ENCODE measurements at regions not wholly inside any gene's neighbourhood (a gene's known extent, or its start where the extent isn't known, plus 50 kb on each side); places are given as distances from the start of the nearest gene placed in this dataset.

- H3K4me1 ChIP-seq: no peaks in the 10 kb centered on the region
- no peaks in the 10 kb centered on the region for H3K27me3 ChIP-seq
- 78% methylated on average over 4 of the region's 4 CpGs for WGBS
- DNase-seq (ENCODE audit: low spot score in 2 of 2): no peak
- H3K9me3 ChIP-seq: no peaks in the 10 kb centered on the region
- no peak overlapping the region for H3K4me3 ChIP-seq
- no peaks in the 10 kb centered on the region for H3K36me3 ChIP-seq
- no peak for TF ChIP-seq POLR2AphosphoS5 (IDR thresholded peaks at IDR 0.05)
- TF ChIP-seq, protein P1, sequence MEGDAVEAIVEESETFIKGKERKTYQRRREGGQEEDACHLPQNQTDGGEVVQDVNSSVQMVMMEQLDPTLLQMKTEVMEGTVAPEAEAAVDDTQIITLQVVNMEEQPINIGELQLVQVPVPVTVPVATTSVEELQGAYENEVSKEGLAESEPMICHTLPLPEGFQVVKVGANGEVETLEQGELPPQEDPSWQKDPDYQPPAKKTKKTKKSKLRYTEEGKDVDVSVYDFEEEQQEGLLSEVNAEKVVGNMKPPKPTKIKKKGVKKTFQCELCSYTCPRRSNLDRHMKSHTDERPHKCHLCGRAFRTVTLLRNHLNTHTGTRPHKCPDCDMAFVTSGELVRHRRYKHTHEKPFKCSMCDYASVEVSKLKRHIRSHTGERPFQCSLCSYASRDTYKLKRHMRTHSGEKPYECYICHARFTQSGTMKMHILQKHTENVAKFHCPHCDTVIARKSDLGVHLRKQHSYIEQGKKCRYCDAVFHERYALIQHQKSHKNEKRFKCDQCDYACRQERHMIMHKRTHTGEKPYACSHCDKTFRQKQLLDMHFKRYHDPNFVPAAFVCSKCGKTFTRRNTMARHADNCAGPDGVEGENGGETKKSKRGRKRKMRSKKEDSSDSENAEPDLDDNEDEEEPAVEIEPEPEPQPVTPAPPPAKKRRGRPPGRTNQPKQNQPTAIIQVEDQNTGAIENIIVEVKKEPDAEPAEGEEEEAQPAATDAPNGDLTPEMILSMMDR (IDR thresholded peaks at IDR 0.05): no peak
- TF ChIP-seq POLR2A (IDR thresholded peaks at IDR 0.05): no peak
- no peak for TF ChIP-seq EP300 (IDR thresholded peaks at IDR 0.05)
- no peak overlapping the region for H3K27ac ChIP-seq
Measured at GRCh38 chr5:8327016-8327415, 458.1 kb downstream of the MTRR start.

GRCh38 chr5:8329773-8330172, 460.8 kb downstream of the MTRR start:
- H3K27ac ChIP-seq: no peak overlapping the region
- TF ChIP-seq EP300 (IDR thresholded peaks at IDR 0.05) (no peak), POLR2A (IDR thresholded peaks at IDR 0.05) (no peak), POLR2AphosphoS5 (IDR thresholded peaks at IDR 0.05) (no peak)
- TF ChIP-seq, protein P1 (IDR thresholded peaks at IDR 0.05): no peak

DNA sequence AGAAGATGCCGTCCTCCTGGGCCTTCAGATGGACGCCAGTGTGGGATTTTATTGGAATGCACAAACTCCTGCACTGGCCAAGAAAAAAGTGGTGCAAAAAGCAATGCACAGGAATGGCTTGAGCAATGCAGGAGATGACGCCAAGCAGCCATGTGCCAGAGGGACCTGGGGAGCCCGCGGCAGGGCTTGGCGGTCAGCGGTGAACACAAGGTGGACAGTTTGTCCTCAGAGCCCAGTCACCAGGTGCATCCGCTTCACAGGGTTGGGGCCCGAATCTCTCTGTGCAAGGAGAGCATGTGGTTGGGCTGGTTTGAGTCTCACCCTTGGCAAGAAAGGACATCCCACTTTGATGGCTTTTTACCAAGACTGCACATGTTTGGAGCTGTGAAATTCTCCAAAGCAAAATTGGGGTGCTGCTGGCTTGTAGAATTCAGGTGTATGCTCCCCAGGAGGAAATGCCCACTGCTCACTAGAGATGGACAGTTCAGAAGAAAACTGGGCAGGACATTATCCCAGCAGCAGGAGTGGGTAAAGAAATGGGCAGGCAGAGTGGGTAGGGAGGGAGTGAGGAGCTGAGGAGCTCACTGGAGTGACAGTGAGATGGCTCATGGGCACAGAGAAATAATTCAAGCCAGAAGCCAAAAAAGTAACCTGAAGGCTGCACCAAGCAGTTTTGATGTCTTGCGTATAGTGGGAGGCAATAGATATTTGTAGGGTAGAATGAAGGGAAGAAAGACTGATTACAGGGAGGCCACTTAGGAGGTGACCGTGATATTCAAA, 463.9 kb downstream of the MTRR start:
- Histone ChIP-seq H3K36me3 (no peaks in the 10 kb centered on the region), H3K27me3 (no peaks in the 10 kb centered on the region), H3K4me1 (no peaks in the 10 kb centered on the region), H3K4me3 (no peak overlapping the region), H3K27ac (no peak overlapping the region), H3K9me3 (no peaks in the 10 kb centered on the region)
- TF ChIP-seq POLR2AphosphoS5 (IDR thresholded peaks at IDR 0.05): no peak
- no peak for TF ChIP-seq EP300 (IDR thresholded peaks at IDR 0.05)
- TF ChIP-seq POLR2A (IDR thresholded peaks at IDR 0.05): no peak
- TF ChIP-seq, protein P1 (IDR thresholded peaks at IDR 0.05): no peak
- 94% methylated on average over 11 of the region's 11 CpGs for WGBS
- no peak for DNase-seq (ENCODE audit: low spot score in 2 of 2)

More at GRCh38 chr5:8329773-8330172, 460.8 kb downstream of the MTRR start:
- DNase-seq (ENCODE audit: low spot score in 2 of 2): no peak
- no peak overlapping the region for H3K4me3 ChIP-seq
- no peaks in the 10 kb centered on the region for H3K36me3 ChIP-seq
- 54% methylated on average over 5 of the region's 5 CpGs for WGBS
- no peaks in the 10 kb centered on the region for H3K4me1 ChIP-seq
- H3K9me3 ChIP-seq: no peaks in the 10 kb centered on the region
- no peaks in the 10 kb centered on the region for H3K27me3 ChIP-seq

GRCh38 chr5:8333485-8333884, 464.5 kb downstream of the MTRR start:
- H3K4me3 ChIP-seq: no peak overlapping the region
- H3K36me3 ChIP-seq: no peaks in the 10 kb centered on the region
- H3K27ac ChIP-seq: no peak overlapping the region
- no peak for DNase-seq (ENCODE audit: low spot score in 2 of 2)
- H3K27me3 ChIP-seq: no peaks in the 10 kb centered on the region
- H3K9me3 ChIP-seq: no peaks in the 10 kb centered on the region
- 54% methylated on average over 5 of the region's 5 CpGs for WGBS
- no peaks in the 10 kb centered on the region for H3K4me1 ChIP-seq
- TF ChIP-seq POLR2AphosphoS5 (IDR thresholded peaks at IDR 0.05) (no peak), EP300 (IDR thresholded peaks at IDR 0.05) (no peak), POLR2A (IDR thresholded peaks at IDR 0.05) (no peak)
- TF ChIP-seq, protein P1 (IDR thresholded peaks at IDR 0.05): no peak

GRCh38 chr5:8333977-8334376, 465.0 kb downstream of the MTRR start:
- Histone ChIP-seq H3K27me3 (no peaks in the 10 kb centered on the region), H3K4me1 (no peaks in the 10 kb centered on the region), H3K9me3 (no peaks in the 10 kb centered on the region), H3K36me3 (no peaks in the 10 kb centered on the region), H3K4me3 (no peak overlapping the region), H3K27ac (no peak overlapping the region)
- WGBS: 71% methylated on average over 1 of the region's 1 CpG
- no peak for DNase-seq (ENCODE audit: low spot score in 2 of 2)
- TF ChIP-seq EP300 (IDR thresholded peaks at IDR 0.05) (no peak), POLR2A (IDR thresholded peaks at IDR 0.05) (no peak), POLR2AphosphoS5 (IDR thresholded peaks at IDR 0.05) (no peak)
- TF ChIP-seq, protein P1 (IDR thresholded peaks at IDR 0.05): no peak
